Adipocyte (in vitro differentiated cells): ENCODE measurements at regions not wholly inside any gene's neighbourhood (a gene's known extent, or its start where the extent isn't known, plus 50 kb on each side); places are given as distances from the start of the nearest gene placed in this dataset.
"Not testable (repeated sequence)": the region's sequence is repeated elsewhere in the genome, so short reads cannot be mapped to it uniquely, and the experiment has no call there.

Experiments
- DNase-seq: peaks from one replicate; pipeline ENCODE4 v3.0.0-alpha.2; 2015; ENCODE audit warnings: low read depth
- H3K27me3 ChIP-seq: replicated peaks from 2 replicates; pipeline ENCODE4 v1.7.0; 2013; ENCODE audit warnings: mild to moderate bottlenecking, low read length, moderate library complexity; ENCODE audit not compliant: control insufficient read depth, insufficient read depth
- H3K36me3 ChIP-seq: 2 replicates; pipeline ENCODE4 v1.7.0; 2013; ENCODE audit warnings: low read length, mild to moderate bottlenecking, moderate library complexity; ENCODE audit not compliant: control insufficient read depth, insufficient read depth, severe bottlenecking
- H3K4me1 ChIP-seq: 2 replicates; pipeline ENCODE4 v1.7.0; 2013; ENCODE audit warnings: mild to moderate bottlenecking, low read length, moderate library complexity; ENCODE audit not compliant: control insufficient read depth, insufficient read depth
- H3K4me3 ChIP-seq: 2 replicates; pipeline ENCODE4 v1.7.0; 2013; ENCODE audit warnings: mild to moderate bottlenecking, low read length, moderate library complexity
- H3K9ac ChIP-seq: 2 replicates; pipeline ENCODE4 v1.7.0; 2013; ENCODE audit warnings: mild to moderate bottlenecking, low read length, moderate library complexity
- H3K9me3 ChIP-seq: 2 replicates; pipeline ENCODE4 v1.7.0; 2013; ENCODE audit warnings: mild to moderate bottlenecking, low read length, moderate library complexity; ENCODE audit not compliant: control insufficient read depth

- no peaks in the 10 kb centered on the region for H3K27me3 ChIP-seq
- no peak for DNase-seq
- no peak overlapping the region for H3K4me3 ChIP-seq
- no peaks in the 10 kb centered on the region for H3K9me3 ChIP-seq
- no peaks in the 10 kb centered on the region for H3K4me1 ChIP-seq
- no peak overlapping the region for H3K9ac ChIP-seq
- no peaks in the 10 kb centered on the region for H3K36me3 ChIP-seq
Observed at GRCh38 chr5:106085556-106085955, 1585.2 kb downstream of the EFNA5 start.

GRCh38 chr5:106085136-106085535 is 1585.6 kb downstream of the EFNA5 start:
- Histone ChIP-seq H3K36me3 (no peaks in the 10 kb centered on the region), H3K9me3 (no peaks in the 10 kb centered on the region), H3K9ac (no peak overlapping the region), H3K27me3 (no peaks in the 10 kb centered on the region), H3K4me1 (no peaks in the 10 kb centered on the region), H3K4me3 (no peak overlapping the region)
- DNase-seq, result no peak

GRCh38 chr5:106080535-106080934 is 1590.2 kb downstream of the EFNA5 start:
- DNase-seq, result no peak

GRCh38 chr5:106076655-106077054 is 1594.1 kb downstream of the EFNA5 start:
- no peak for DNase-seq

More at GRCh38 chr5:106080535-106080934, 1590.2 kb downstream of the EFNA5 start:
- Histone ChIP-seq H3K9me3 (no peaks in the 10 kb centered on the region), H3K36me3 (no peaks in the 10 kb centered on the region), H3K9ac (no peak overlapping the region), H3K4me3 (no peak overlapping the region), H3K4me1 (no peaks in the 10 kb centered on the region), H3K27me3 (no peaks in the 10 kb centered on the region)

GRCh38 chr5:106072208-106072607 is 1598.5 kb downstream of the EFNA5 start:
- no peaks in the 10 kb centered on the region for H3K4me1 ChIP-seq
- DNase-seq, result no peak
- H3K9me3 ChIP-seq, result peaks cover 8% of the 10 kb centered on the region
- no peak overlapping the region for H3K9ac ChIP-seq
- H3K27me3 ChIP-seq, result no peaks in the 10 kb centered on the region
- no peak overlapping the region for H3K4me3 ChIP-seq
- no peaks in the 10 kb centered on the region for H3K36me3 ChIP-seq

More at GRCh38 chr5:106076655-106077054, 1594.1 kb downstream of the EFNA5 start:
- H3K9ac ChIP-seq, result no peak overlapping the region
- H3K36me3 ChIP-seq, result no peaks in the 10 kb centered on the region
- H3K9me3 ChIP-seq, result no peaks in the 10 kb centered on the region
- no peaks in the 10 kb centered on the region for H3K4me1 ChIP-seq
- no peak overlapping the region for H3K4me3 ChIP-seq
- H3K27me3 ChIP-seq, result no peaks in the 10 kb centered on the region

GRCh38 chr5:106047341-106047740 is 1623.4 kb downstream of the EFNA5 start:
- Histone ChIP-seq H3K4me1 (no peaks in the 10 kb centered on the region), H3K9ac (no peak overlapping the region)
- peak; percentile 6 for DNase-seq

GRCh38 chr5:106032069-106032468 is 1638.7 kb downstream of the EFNA5 start:
- not testable (repeated sequence) for DNase-seq, H3K4me1 ChIP-seq, H3K36me3 ChIP-seq, H3K4me3 ChIP-seq, H3K9ac ChIP-seq, H3K9me3 ChIP-seq, H3K27me3 ChIP-seq

More at GRCh38 chr5:106047341-106047740, 1623.4 kb downstream of the EFNA5 start:
- Histone ChIP-seq H3K4me3 (no peak overlapping the region), H3K9me3 (no peaks in the 10 kb centered on the region), H3K27me3 (no peaks in the 10 kb centered on the region), H3K36me3 (no peaks in the 10 kb centered on the region)

GRCh38 chr5:106028314-106028713 is 1642.4 kb downstream of the EFNA5 start:
- Histone ChIP-seq H3K36me3 (no peaks in the 10 kb centered on the region), H3K27me3 (no peaks in the 10 kb centered on the region), H3K9me3 (peaks cover 4% of the 10 kb centered on the region), H3K9ac (no peak overlapping the region), H3K4me1 (no peaks in the 10 kb centered on the region), H3K4me3 (no peak overlapping the region)
- DNase-seq, result no peak

GRCh38 chr5:106020894-106021293 is 1649.8 kb downstream of the EFNA5 start:
- DNase-seq, result peak; percentile 2
- Histone ChIP-seq H3K4me3 (no peak overlapping the region), H3K36me3 (no peaks in the 10 kb centered on the region), H3K9ac (no peak overlapping the region), H3K27me3 (no peaks in the 10 kb centered on the region), H3K9me3 (no peaks in the 10 kb centered on the region), H3K4me1 (peaks cover 18% of the 10 kb centered on the region)

- Histone ChIP-seq H3K36me3 (no peaks in the 10 kb centered on the region), H3K4me1 (peaks cover 18% of the 10 kb centered on the region), H3K27me3 (no peaks in the 10 kb centered on the region), H3K4me3 (no peak overlapping the region), H3K9ac (no peak overlapping the region), H3K9me3 (no peaks in the 10 kb centered on the region)
- DNase-seq, result peak; percentile 67
Observed at GRCh38 chr5:106019261-106019660, 1651.5 kb downstream of the EFNA5 start.

GRCh38 chr5:106017243-106017857 is 1653.4 kb downstream of the EFNA5 start:
- peak; percentile 2 for DNase-seq
- no peaks in the 10 kb centered on the region for H3K27me3 ChIP-seq
- H3K4me1 ChIP-seq, result peaks cover 18% of the 10 kb centered on the region
- no peak overlapping the region for H3K4me3 ChIP-seq
- no peaks in the 10 kb centered on the region for H3K36me3 ChIP-seq
- no peak overlapping the region for H3K9ac ChIP-seq
- no peaks in the 10 kb centered on the region for H3K9me3 ChIP-seq

- H3K9me3 ChIP-seq, result no peaks in the 10 kb centered on the region
- no peaks in the 10 kb centered on the region for H3K27me3 ChIP-seq
- H3K4me1 ChIP-seq, result peaks cover 6% of the 10 kb centered on the region
- H3K36me3 ChIP-seq, result no peaks in the 10 kb centered on the region
- DNase-seq, result no peak
- H3K9ac ChIP-seq, result no peak overlapping the region
- H3K4me3 ChIP-seq, result no peak overlapping the region
Observed at GRCh38 chr5:106014262-106014661, 1656.5 kb downstream of the EFNA5 start.
